IMR-90 (cell line): ENCODE measurements at regions not wholly inside any gene's neighbourhood (a gene's known extent, or its start where the extent isn't known, plus 50 kb on each side); places are given as distances from the start of the nearest gene placed in this dataset.

ENCODE experiments used
- ATAC-seq: fragments of 200-7000 bp; cut with Tn5 transposase; 2 replicates; pipeline ENCODE4 v1.9.1; 2020; ENCODE audit warnings: low read depth, mild to moderate bottlenecking, moderate library complexity
- BruUV-seq: library from RNA; stranded (reverse); fragments of 400-500 nt; replicated peaks from 2 replicates; lab custom pipeline; 2021; lab: Mats Ljungman, UMichigan
- CTCF ChIA-PET: fragments of 300-600 bp; formaldehyde crosslinking; extraction: SDS; loops from one replicate; lab custom pipeline; 2021; ENCODE audit warnings: antibody characterized with exemption; lab: Yijun Ruan, JAX
- POLR2A ChIA-PET: fragments of 300-600 bp; sonication (Branson Sonifier 250); formaldehyde crosslinking; loops from one replicate; lab custom pipeline; 2022; ENCODE audit warnings: antibody characterized with exemption; ENCODE audit not compliant: unreplicated experiment; lab: Charles Lee
- DNase-seq: peaks from one replicate; pipeline ENCODE4 v3.0.0; 2013
- H2AFZ ChIP-seq: replicated peaks from 2 replicates; pipeline ENCODE3; 2013; ENCODE audit warnings: low read length, mild to moderate bottlenecking; ENCODE audit not compliant: poor library complexity
- H2AK5ac ChIP-seq: 2 replicates; pipeline ENCODE4 v1.6.1; 2013; ENCODE audit warnings: low read depth, low read length, inconsistent platforms
- H2AK9ac ChIP-seq: replicated peaks from 2 replicates; pipeline ENCODE3; 2013; ENCODE audit warnings: mild to moderate bottlenecking, low read depth, low read length, moderate library complexity; ENCODE audit not compliant: poor library complexity
- H2BK120ac ChIP-seq: 2 replicates; pipeline ENCODE4 v1.6.1; 2013; ENCODE audit warnings: low read depth, low read length, inconsistent platforms
- H2BK15ac ChIP-seq: 3 replicates; pipeline ENCODE4 v1.6.1; 2013; ENCODE audit warnings: low read depth, low read length, inconsistent platforms
- H2BK20ac ChIP-seq: 2 replicates; pipeline ENCODE4 v1.6.1; 2013; ENCODE audit warnings: low read depth, mild to moderate bottlenecking, inconsistent platforms, low read length, moderate library complexity
- H2BK5ac ChIP-seq: 2 replicates; pipeline ENCODE4 v1.6.1; 2013; ENCODE audit warnings: mild to moderate bottlenecking, low read depth, low read length, inconsistent platforms; ENCODE audit not compliant: poor library complexity, severe bottlenecking
- H3K14ac ChIP-seq: replicated peaks from 2 replicates; pipeline ENCODE4 v1.6.1; 2013; ENCODE audit warnings: low read depth, low read length, inconsistent platforms
- H3K18ac ChIP-seq: 2 replicates; pipeline ENCODE4 v1.6.1; 2013; ENCODE audit warnings: low read depth, low read length, control low read depth
- H3K23ac ChIP-seq: 2 replicates; pipeline ENCODE4 v1.6.1; 2013; ENCODE audit warnings: low read depth, low read length, inconsistent platforms
- H3K27ac ChIP-seq: 2 replicates; pipeline ENCODE4 v1.5.1; 2013; ENCODE audit warnings: mild to moderate bottlenecking, control low read depth, low read length; ENCODE audit not compliant: insufficient read depth
- H3K27me3 ChIP-seq: 2 replicates; pipeline ENCODE4 v1.6.1; 2013; ENCODE audit warnings: low read length; ENCODE audit not compliant: control insufficient read depth, insufficient read depth
- H3K36me3 ChIP-seq: 2 replicates; pipeline ENCODE4 v1.6.1; 2013; ENCODE audit warnings: low read length, mixed read lengths; ENCODE audit not compliant: control insufficient read depth, insufficient read depth
- H3K4ac ChIP-seq: 2 replicates; pipeline ENCODE4 v1.6.1; 2013; ENCODE audit warnings: low read depth, low read length, inconsistent platforms
- H3K4me1 ChIP-seq: 2 replicates; pipeline ENCODE4 v1.6.1; 2013; ENCODE audit warnings: low read length, mixed read lengths; ENCODE audit not compliant: control insufficient read depth, insufficient read depth
- H3K4me2 ChIP-seq: 2 replicates; pipeline ENCODE4 v1.6.1; 2013; ENCODE audit warnings: low read depth, mild to moderate bottlenecking, control low read depth, low read length, moderate library complexity
- H3K4me3 ChIP-seq: 2 replicates; pipeline ENCODE4 v1.5.1; 2013; ENCODE audit warnings: low read depth, mild to moderate bottlenecking, control low read depth, low read length, moderate library complexity; ENCODE audit not compliant: insufficient read depth
- H3K56ac ChIP-seq: 2 replicates; pipeline ENCODE4 v1.6.1; 2013; ENCODE audit warnings: low read length, inconsistent platforms; ENCODE audit not compliant: insufficient read depth; ENCODE audit errors: extremely low read depth
- H3K79me1 ChIP-seq, 2 experiments: 2 replicates each; pipeline ENCODE4 v1.6.1; 2013; ENCODE audit warnings: low read length in 2 of 2, inconsistent platforms in 1 of 2, low read depth in 1 of 2
- H3K9ac ChIP-seq: 2 replicates; pipeline ENCODE4 v1.6.1; 2013; ENCODE audit warnings: low read depth, low read length, control low read depth
- H3K9me1 ChIP-seq: 2 replicates; pipeline ENCODE4 v1.6.1; 2013; ENCODE audit warnings: low read length, inconsistent platforms; ENCODE audit not compliant: insufficient read depth
- H3K9me3 ChIP-seq: 2 replicates; pipeline ENCODE4 v1.6.1; 2013; ENCODE audit warnings: low read length; ENCODE audit not compliant: control insufficient read depth, insufficient read depth
- H4K20me1 ChIP-seq: 2 replicates; pipeline ENCODE4 v1.6.1; 2013; ENCODE audit warnings: low read length, inconsistent platforms; ENCODE audit not compliant: insufficient read depth
- H4K5ac ChIP-seq: 2 replicates; pipeline ENCODE4 v1.6.1; 2013; ENCODE audit warnings: mild to moderate bottlenecking, low read depth, low read length, control low read depth
- H4K8ac ChIP-seq, 2 experiments: 2 replicates each; pipeline ENCODE4 v1.6.1; 2013; ENCODE audit warnings: low read depth in 2 of 2, low read length in 2 of 2, control low read depth in 1 of 2, inconsistent platforms in 1 of 2
- H4K91ac ChIP-seq: 2 replicates; pipeline ENCODE4 v1.6.1; 2013; ENCODE audit warnings: low read depth, low read length, inconsistent platforms; ENCODE audit not compliant: insufficient read depth
- CEBPB ChIP-seq: IDR thresholded peaks from 2 replicates; pipeline ENCODE4 v1.6.1; 2012; ENCODE audit warnings: low read depth, low read length, improper control_type of control experiment
- MAFK ChIP-seq: IDR thresholded peaks from 2 replicates; pipeline ENCODE4 v1.6.1; 2012; ENCODE audit warnings: low read depth, low read length, improper control_type of control experiment
- SMC3 ChIP-seq: fragments of 150-350 bp; IDR thresholded peaks from 2 replicates; pipeline ENCODE4 v1.6.1; 2016; ENCODE audit warnings: low read depth, mild to moderate bottlenecking, antibody characterized with exemption, low read length, moderate library complexity
- WGBS, 2 experiments: methylation state at CpG; one replicate each; pipeline versions ENCODE4 v1.1.5 to v1.1.7; 2013; ENCODE audit warnings: missing lambda C conversion rate in 2 of 2; ENCODE audit not compliant: insufficient read length in 1 of 2; ENCODE audit errors: extremely low coverage in 2 of 2; 5-methylcytosine and 5-hydroxymethylcytosine counted together
- dilution Hi-C: fragments of 300-500 bp; cut with HindIII; formaldehyde crosslinking; loops from one replicate; pipeline ENCODE4 v1.14.3; 2018; ENCODE audit warnings: low sequenced_read_pairs; ENCODE audit not compliant: unreplicated experiment
- in situ Hi-C: fragments of 300-500 bp; cut with MboI; formaldehyde crosslinking; loops from 3 replicates; pipeline ENCODE4 v1.14.3; 2019; ENCODE audit warnings: low sequenced_read_pairs, inconsistent platforms, mixed read lengths
- intact Hi-C: fragments of 100-400 bp; cut with micrococcal nuclease; formaldehyde crosslinking; loops from 2 replicates; pipeline ENCODE4 v1.10.0; 2022
- TF ChIP-seq, protein P1 (sequence below): fragments of 150-350 bp; IDR thresholded peaks from 2 replicates; pipeline ENCODE4 v1.6.1; 2016; ENCODE audit warnings: low read depth, mild to moderate bottlenecking, low read length, moderate library complexity, borderline replicate concordance

DNA sequence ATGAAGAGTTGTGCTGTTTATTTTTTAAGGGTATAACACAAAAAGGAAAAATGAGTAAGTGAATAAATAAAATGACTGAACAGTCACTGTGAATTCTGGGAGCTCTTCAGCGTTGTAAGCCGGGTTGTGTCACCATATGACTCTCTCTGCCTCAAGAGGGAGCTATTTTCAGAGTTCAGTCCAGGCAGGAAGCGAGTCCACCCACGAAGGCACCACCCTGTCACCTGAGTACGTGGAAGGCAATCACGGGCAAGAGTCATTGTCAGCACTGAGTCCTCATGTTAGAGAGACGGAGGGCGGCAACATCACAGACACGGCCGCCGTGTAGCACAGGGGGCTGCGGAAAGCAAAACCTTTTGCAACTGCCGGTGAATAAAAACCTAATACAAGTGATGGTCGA, 227.6 kb downstream of the UTP18 start:
- H3K9ac ChIP-seq: no peak overlapping the region
- H2AK9ac ChIP-seq: no peak overlapping the region
- in situ Hi-C loops: no loop called here
- H3K9me3 ChIP-seq: peaks cover 3% of the 10 kb centered on the region; the same call in 1 of the 2 replicates
- no peak overlapping the region for H3K4ac ChIP-seq
- DNase-seq (no peak), ATAC-seq (no peak)
- no peaks in the 10 kb centered on the region for H3K27me3 ChIP-seq
- no peaks in the 10 kb centered on the region for H3K9me1 ChIP-seq
- no peak overlapping the region for H4K5ac ChIP-seq
- H3K4me2 ChIP-seq: no peak overlapping the region
- dilution Hi-C loops: no loop called here
- H3K36me3 ChIP-seq: no peaks in the 10 kb centered on the region
- H4K8ac ChIP-seq: no peak overlapping the region
- no peaks in the 10 kb centered on the region for H3K4me1 ChIP-seq
- WGBS, 2 experiments: 14% methylated on average over 6 of the region's 14 CpGs; no CpG with 5 or more reads in 1 of the 2 experiments
- H3K4me3 ChIP-seq: no peak overlapping the region
- H2BK15ac ChIP-seq: no peak overlapping the region
- ChIA-PET CTCF (no interaction called here), POLR2A (no interaction called here)
- no peak overlapping the region for H4K91ac ChIP-seq
- H3K79me1 ChIP-seq: no peaks in the 10 kb centered on the region
- H2AK5ac ChIP-seq: no peak overlapping the region
- no peak overlapping the region for H2BK5ac ChIP-seq
- intact Hi-C loops: no loop called here
- no peak overlapping the region for H3K56ac ChIP-seq
- H4K20me1 ChIP-seq: no peaks in the 10 kb centered on the region
- H3K18ac ChIP-seq: no peak overlapping the region
- no peak for TF ChIP-seq SMC3
- no peak for TF ChIP-seq CEBPB
- TF ChIP-seq MAFK: no peak
- TF ChIP-seq, protein P1, sequence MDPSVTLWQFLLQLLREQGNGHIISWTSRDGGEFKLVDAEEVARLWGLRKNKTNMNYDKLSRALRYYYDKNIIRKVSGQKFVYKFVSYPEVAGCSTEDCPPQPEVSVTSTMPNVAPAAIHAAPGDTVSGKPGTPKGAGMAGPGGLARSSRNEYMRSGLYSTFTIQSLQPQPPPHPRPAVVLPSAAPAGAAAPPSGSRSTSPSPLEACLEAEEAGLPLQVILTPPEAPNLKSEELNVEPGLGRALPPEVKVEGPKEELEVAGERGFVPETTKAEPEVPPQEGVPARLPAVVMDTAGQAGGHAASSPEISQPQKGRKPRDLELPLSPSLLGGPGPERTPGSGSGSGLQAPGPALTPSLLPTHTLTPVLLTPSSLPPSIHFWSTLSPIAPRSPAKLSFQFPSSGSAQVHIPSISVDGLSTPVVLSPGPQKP: no peak
- H3K14ac ChIP-seq: no peak overlapping the region
- H3K27ac ChIP-seq: no peak overlapping the region
- H2AFZ ChIP-seq: peak overlapping the region; percentile 8
- no peak overlapping the region for H3K23ac ChIP-seq
- no TSS peak for BruUV-seq
- H2BK20ac ChIP-seq: no peak overlapping the region
- no peak overlapping the region for H2BK120ac ChIP-seq
